ENCODE measurements at regions not wholly inside any gene's neighbourhood (a gene's known extent, or its start where the extent isn't known, plus 50 kb on each side); places are given as distances from the start of the nearest gene placed in this dataset.

- DNase-seq: no peak
Observed at GRCh38 chr15:68871507-68871906, 50.8 kb upstream of the ANP32A start.

- DNase-seq: no peak
Observed at GRCh38 chr15:68874788-68875187, 54.1 kb upstream of the ANP32A start.

- DNase-seq: peak; percentile 93
Observed at GRCh38 chr15:68875377-68876116, 54.8 kb upstream of the SPESP1 start.

GRCh38 chr15:68877626-68878025, 52.7 kb upstream of the SPESP1 start:
- DNase-seq: no peak

- no peak for DNase-seq
Observed at GRCh38 chr15:68880382-68880781, 49.9 kb upstream of the SPESP1 start.

Measured in hindlimb muscle (tissue), 1 donor.